Naive B cell (primary cell): ENCODE measurements at regions not wholly inside any gene's neighbourhood (a gene's known extent, or its start where the extent isn't known, plus 50 kb on each side); places are given as distances from the start of the nearest gene placed in this dataset.

ENCODE experiments used
- ATAC-seq, 2 donors: fragments of 150-1000 bp; cut with Tn5 transposase; 2 replicates each; pipeline ENCODE4 v1.10.0; 2021; ENCODE audit warnings: low read depth in 2 of 2, mild to moderate bottlenecking in 2 of 2, moderate library complexity in 2 of 2
- DNase-seq: peaks from one replicate; pipeline ENCODE4 v3.0.0; 2022
- H3K27ac Mint-ChIP-seq, 6 donors: one replicate each; pipeline ENCODE4 v1.8.0; 2020 to 2022; ENCODE audit warnings: mild to moderate bottlenecking in 6 of 6, mixed read lengths in 6 of 6, moderate library complexity in 5 of 6, inconsistent platforms in 2 of 6
- H3K27me3 Mint-ChIP-seq, 3 donors: one replicate each; pipeline ENCODE4 v1.8.0; 2021 to 2022; ENCODE audit warnings: mixed read lengths in 3 of 3, mild to moderate bottlenecking in 1 of 3
- H3K36me3 Mint-ChIP-seq, 2 donors: one replicate each; pipeline ENCODE4 v1.8.0; 2020 to 2022; ENCODE audit warnings: mixed read lengths in 2 of 2, inconsistent platforms in 1 of 2, mild to moderate bottlenecking in 1 of 2
- H3K4me1 Mint-ChIP-seq, 3 donors: one replicate each; pipeline ENCODE4 v1.8.0; 2020 to 2022; ENCODE audit warnings: mixed read lengths in 3 of 3, inconsistent platforms in 1 of 3, mild to moderate bottlenecking in 1 of 3, moderate library complexity in 1 of 3
- H3K4me3 Mint-ChIP-seq, 8 donors: one replicate each; pipeline ENCODE4 v1.8.0; 2020 to 2022; ENCODE audit warnings: mild to moderate bottlenecking in 8 of 8, mixed read lengths in 8 of 8, moderate library complexity in 8 of 8, inconsistent platforms in 2 of 8
- H3K9me3 Mint-ChIP-seq, 7 donors: one replicate each; pipeline ENCODE4 v1.8.0; 2020 to 2022; ENCODE audit warnings: mixed read lengths in 7 of 7, mild to moderate bottlenecking in 5 of 7, inconsistent platforms in 2 of 7, moderate library complexity in 1 of 7

DNA sequence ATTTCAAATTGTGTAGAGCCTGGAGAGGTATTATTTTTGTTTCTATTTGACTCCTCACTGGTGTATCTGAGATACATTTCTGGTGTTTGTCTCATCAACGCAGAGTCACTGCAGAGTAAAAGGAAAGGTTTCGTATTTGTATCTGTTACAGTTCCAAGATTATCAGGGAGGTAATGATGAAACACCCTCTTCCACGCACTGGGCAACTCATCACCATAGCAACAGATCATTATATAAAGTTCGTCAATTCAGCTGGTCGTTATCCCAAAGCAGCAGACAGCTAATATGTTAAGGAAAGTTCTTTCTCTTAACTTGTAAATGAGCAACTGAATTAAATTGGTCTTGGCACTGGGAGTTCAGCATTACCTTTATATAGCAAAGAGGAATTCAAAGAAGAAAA is 513.5 kb downstream of the MTRR start:
- ATAC-seq (no peak), DNase-seq (no peak)
- H3K27me3 Mint-ChIP-seq: no peaks in the 10 kb centered on the region
- no peaks in the 10 kb centered on the region for H3K4me1 Mint-ChIP-seq
- no peaks in the 10 kb centered on the region for H3K36me3 Mint-ChIP-seq
- peaks cover 0 to 3% (median 0%) of the 10 kb centered on the region in 7 donors for H3K9me3 Mint-ChIP-seq
- H3K4me3 Mint-ChIP-seq: no peak overlapping the region
- H3K27ac Mint-ChIP-seq: no peak overlapping the region

DNA sequence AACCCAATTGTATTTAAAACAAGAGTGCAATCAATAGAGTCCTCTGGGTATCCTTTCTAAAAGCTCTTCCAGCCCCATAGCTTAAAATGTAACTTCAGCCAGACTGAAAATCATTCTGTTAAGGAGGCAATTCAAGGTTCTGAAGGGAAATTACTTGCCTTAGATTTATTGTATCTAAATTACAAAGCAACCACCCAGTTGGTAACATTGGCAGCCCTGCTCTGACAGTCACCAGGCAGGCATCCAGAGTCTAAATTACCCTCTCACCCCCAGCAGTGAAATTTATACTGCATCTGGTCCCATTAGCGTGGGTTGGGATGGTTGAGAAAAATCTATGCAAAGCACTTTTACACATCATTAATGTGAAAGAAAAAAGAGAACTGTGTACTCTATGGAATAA is 514.7 kb downstream of the MTRR start:
- Mint-ChIP-seq H3K4me3 (no peak overlapping the region), H3K36me3 (no peaks in the 10 kb centered on the region), H3K4me1 (no peaks in the 10 kb centered on the region), H3K27me3 (no peaks in the 10 kb centered on the region), H3K9me3 (peaks cover 0 to 3% (median 0%) of the 10 kb centered on the region in 7 donors), H3K27ac (no peak overlapping the region)
- no peak for DNase-seq
- no peak for ATAC-seq

DNA sequence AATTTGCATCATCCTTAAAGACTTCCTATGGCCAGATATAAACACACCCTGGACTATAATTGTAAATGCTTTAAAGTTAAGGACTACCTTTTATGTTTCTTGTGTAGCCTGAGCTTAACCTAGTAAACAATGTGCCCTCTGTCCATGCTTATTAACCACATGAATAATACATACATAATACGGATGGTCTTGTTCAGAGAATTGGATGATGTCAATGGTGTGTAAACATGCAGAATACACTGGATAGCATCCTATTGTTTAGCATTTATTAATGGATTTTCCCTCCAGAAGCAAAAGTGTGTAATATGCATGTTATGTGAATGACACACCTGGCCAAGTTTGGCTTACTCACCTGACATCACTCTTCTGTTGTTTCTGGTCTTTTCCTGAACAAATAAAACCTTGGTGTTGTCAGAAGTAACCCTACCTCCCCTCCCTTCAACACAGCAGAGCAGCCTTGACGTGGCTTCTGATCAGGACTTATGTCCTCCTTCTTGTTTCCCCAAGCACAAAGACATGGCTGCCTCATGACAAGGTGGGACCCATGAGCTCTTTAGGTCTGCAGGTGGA is 517.9 kb downstream of the MTRR start:
- H3K27me3 Mint-ChIP-seq: peaks cover 0 to 4% (median 0%) of the 10 kb centered on the region in 3 donors
- peak overlapping the region in 1 of 6 donors; percentile 53 for H3K27ac Mint-ChIP-seq
- H3K4me3 Mint-ChIP-seq: no peak overlapping the region
- H3K9me3 Mint-ChIP-seq: peaks cover 0 to 6% (median 0%) of the 10 kb centered on the region in 7 donors
- DNase-seq (no peak), ATAC-seq (no peak)
- H3K4me1 Mint-ChIP-seq: no peaks in the 10 kb centered on the region
- no peaks in the 10 kb centered on the region for H3K36me3 Mint-ChIP-seq

DNA sequence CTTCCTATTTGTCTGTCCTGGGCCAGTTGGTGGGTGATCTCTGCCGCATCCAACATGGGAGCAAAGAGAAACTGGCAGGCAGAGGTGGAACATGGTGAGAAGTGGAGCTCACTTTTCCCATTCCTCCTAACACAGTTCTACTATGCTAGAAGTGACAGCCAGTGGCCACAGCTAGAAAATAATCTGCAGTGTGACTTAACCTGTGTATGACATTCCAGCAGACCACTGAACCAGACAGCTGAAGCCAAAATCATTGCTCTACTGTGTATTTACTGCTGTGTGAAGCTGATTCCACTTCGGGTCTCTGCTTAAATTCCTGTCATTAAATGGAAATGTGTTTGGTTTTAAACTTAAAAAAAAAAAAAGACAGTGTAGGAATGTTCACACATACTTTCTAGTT is 523.0 kb downstream of the MTRR start:
- Mint-ChIP-seq H3K4me3 (no peak overlapping the region), H3K27ac (no peak overlapping the region), H3K36me3 (no peaks in the 10 kb centered on the region), H3K9me3 (peaks cover 0 to 6% (median 0%) of the 10 kb centered on the region in 7 donors), H3K4me1 (no peaks in the 10 kb centered on the region), H3K27me3 (peaks cover 0 to 4% (median 0%) of the 10 kb centered on the region in 3 donors)
- ATAC-seq (no peak), DNase-seq (no peak)

DNA sequence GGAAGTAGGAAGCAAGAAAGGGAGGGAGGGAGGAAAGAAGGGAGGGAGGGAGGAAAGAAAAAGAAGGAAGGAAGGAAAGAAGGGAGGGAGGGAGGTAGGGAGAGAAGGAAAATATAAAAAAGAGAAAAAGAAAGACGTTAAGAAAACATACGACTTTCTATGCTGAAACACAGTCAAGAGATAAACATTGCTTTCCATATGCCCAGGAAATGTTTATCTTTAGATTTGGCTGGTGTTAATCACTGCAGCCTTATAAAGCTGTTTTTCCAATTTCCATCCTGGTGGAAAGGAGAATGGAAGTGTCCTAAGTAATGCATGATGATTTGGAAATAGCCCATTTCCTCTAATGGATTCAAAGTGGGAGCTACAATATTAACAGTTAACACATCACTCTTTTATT is 524.3 kb downstream of the MTRR start:
- Mint-ChIP-seq H3K4me1 (no peaks in the 10 kb centered on the region), H3K9me3 (peaks cover 0 to 3% (median 0%) of the 10 kb centered on the region in 7 donors), H3K36me3 (no peaks in the 10 kb centered on the region), H3K27me3 (peaks cover 0 to 4% (median 0%) of the 10 kb centered on the region in 3 donors), H3K27ac (no peak overlapping the region), H3K4me3 (no peak overlapping the region)
- no peak for DNase-seq
- no peak for ATAC-seq

DNA sequence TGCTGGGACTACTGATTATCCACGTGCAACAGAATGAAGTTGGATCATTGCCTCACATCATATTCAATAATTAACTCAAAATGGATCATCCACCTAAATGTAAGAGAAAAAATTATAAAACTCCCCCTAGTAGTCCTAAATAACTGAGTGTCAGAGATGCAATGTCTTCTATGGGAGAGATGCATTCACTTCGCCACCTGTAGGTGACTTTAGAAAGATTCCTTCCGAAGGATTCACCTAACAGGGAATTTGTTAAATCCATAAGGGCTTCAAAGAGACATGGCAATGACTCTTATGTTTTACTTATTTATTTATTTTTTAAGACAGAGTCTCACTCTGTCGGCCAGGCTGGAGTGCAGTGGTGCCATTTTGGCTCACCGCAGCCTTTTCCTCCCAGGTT is 526.0 kb downstream of the MTRR start:
- Mint-ChIP-seq H3K9me3 (peaks cover 0 to 3% (median 0%) of the 10 kb centered on the region in 7 donors), H3K36me3 (no peaks in the 10 kb centered on the region), H3K4me3 (no peak overlapping the region), H3K27ac (no peak overlapping the region), H3K27me3 (peaks cover 0 to under 1% (median 0%) of the 10 kb centered on the region in 3 donors), H3K4me1 (no peaks in the 10 kb centered on the region)
- DNase-seq (no peak), ATAC-seq (no peak)

DNA sequence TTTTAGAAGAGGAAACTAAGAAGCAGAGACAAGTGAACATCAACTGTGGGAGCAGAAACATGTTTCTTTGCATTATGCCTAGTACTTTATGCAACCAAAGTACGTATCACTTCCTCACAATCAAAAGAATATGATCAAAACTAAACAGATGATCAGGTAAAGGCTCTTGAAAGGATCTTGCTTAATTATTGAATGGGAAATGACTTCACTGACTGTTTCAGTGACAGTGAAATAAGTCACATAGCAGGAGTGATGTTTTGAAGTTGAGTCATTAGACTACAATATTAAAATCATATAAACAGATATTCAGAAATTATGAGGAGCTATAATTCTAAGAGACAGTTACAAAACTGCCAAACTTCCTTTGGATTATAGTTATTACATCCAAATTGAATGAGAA is 527.3 kb downstream of the MTRR start:
- H3K27me3 Mint-ChIP-seq: no peaks in the 10 kb centered on the region
- DNase-seq (no peak), ATAC-seq (no peak)
- H3K4me1 Mint-ChIP-seq: no peaks in the 10 kb centered on the region
- no peak overlapping the region for H3K27ac Mint-ChIP-seq
- no peaks in the 10 kb centered on the region for H3K36me3 Mint-ChIP-seq
- H3K4me3 Mint-ChIP-seq: no peak overlapping the region
- no peaks in the 10 kb centered on the region for H3K9me3 Mint-ChIP-seq

DNA sequence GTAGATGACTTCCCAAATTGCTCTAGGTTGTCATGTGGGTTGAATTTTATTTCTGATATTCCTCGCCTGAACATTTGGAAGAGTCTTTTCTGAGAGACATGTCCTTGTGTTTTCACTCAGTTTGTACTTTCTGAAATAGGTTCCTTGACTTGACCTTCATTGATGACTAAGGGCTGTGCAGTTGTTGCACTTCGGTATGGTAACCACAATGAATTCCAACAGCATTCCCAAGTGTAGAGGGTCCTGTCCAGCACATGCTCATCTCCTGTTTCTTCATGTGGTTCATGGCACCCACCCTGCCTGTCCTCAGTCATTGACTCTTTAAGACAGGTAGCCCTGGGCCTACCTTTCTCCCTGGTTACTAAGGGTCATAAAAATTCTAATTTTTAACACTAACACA is 527.8 kb downstream of the MTRR start:
- DNase-seq: no peak
- Mint-ChIP-seq H3K4me3 (no peak overlapping the region), H3K27me3 (no peaks in the 10 kb centered on the region), H3K27ac (no peak overlapping the region), H3K4me1 (no peaks in the 10 kb centered on the region), H3K36me3 (no peaks in the 10 kb centered on the region), H3K9me3 (no peaks in the 10 kb centered on the region)
- no peak for ATAC-seq

DNA sequence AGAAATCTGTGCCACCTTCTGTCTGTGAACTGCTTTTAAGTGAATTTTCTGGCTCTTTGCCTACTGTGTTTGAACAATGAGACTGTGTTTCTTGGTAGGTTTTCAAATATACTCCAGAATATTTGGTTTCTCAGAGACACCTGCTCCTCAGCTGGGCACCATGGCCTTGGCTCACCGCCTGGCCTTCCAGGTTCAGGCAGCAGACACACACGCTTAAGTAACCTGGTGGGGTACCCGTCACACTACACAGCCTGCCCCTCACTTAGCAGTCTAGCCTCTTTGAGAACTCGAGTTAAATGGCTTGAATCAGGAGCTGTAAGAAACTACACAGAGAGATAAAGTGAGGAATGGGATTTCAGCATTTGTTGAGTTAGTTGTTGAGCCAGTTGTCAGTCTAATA is 530.5 kb downstream of the MTRR start:
- no peak for ATAC-seq
- no peak overlapping the region for H3K27ac Mint-ChIP-seq
- no peak for DNase-seq
- H3K9me3 Mint-ChIP-seq: peaks cover 0 to 3% (median 0%) of the 10 kb centered on the region in 7 donors
- H3K4me1 Mint-ChIP-seq: no peaks in the 10 kb centered on the region
- no peaks in the 10 kb centered on the region for H3K27me3 Mint-ChIP-seq
- H3K4me3 Mint-ChIP-seq: no peak overlapping the region
- H3K36me3 Mint-ChIP-seq: no peaks in the 10 kb centered on the region

DNA sequence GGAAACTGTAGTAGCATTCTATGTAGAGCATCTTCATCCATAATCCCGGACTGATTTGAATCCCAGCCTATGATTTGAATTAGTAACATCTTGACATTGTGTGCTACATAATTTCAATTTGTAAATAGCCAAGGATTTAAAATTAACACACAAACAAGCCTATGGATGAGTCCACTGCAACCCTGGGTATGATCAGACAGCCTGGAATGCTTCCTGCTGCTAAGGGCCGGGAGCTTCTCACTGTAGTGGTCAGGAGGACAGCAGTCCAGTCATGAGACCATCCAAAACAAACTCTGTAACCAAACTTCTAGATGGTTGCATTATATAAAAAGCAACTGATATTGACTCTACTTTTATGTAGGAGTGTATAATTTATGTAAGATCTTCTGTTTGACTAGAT is 539.3 kb downstream of the MTRR start:
- DNase-seq (no peak), ATAC-seq (no peak)
- Mint-ChIP-seq H3K4me3 (no peak overlapping the region), H3K4me1 (no peaks in the 10 kb centered on the region), H3K27ac (no peak overlapping the region), H3K36me3 (no peaks in the 10 kb centered on the region), H3K9me3 (peaks cover 0 to 11% (median 2%) of the 10 kb centered on the region in 7 donors), H3K27me3 (no peaks in the 10 kb centered on the region)

DNA sequence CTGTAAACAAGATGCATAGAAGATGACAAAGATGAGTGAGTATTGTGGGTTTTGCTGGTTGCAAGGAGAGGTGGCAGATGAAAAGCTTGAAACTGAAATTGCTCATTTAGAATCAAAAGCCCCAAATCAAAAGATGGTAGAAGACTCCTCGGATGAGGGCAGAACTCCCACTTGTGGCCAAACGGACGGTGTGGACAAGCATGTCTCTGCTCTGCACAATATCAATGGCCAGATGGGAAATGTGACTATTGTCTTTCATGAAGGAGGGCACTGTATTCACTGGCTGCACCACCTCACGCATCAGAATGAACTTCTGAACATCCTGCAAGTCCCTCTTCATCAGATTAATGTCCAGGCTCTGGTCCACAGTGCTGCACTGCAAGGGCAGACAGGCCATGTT is 541.7 kb downstream of the MTRR start:
- no peaks in the 10 kb centered on the region for H3K36me3 Mint-ChIP-seq
- H3K27me3 Mint-ChIP-seq: no peaks in the 10 kb centered on the region
- H3K27ac Mint-ChIP-seq: no peak overlapping the region
- no peak overlapping the region for H3K4me3 Mint-ChIP-seq
- no peaks in the 10 kb centered on the region for H3K4me1 Mint-ChIP-seq
- DNase-seq (no peak), ATAC-seq (no peak)
- peaks cover 0 to 4% (median 0%) of the 10 kb centered on the region in 7 donors for H3K9me3 Mint-ChIP-seq

DNA sequence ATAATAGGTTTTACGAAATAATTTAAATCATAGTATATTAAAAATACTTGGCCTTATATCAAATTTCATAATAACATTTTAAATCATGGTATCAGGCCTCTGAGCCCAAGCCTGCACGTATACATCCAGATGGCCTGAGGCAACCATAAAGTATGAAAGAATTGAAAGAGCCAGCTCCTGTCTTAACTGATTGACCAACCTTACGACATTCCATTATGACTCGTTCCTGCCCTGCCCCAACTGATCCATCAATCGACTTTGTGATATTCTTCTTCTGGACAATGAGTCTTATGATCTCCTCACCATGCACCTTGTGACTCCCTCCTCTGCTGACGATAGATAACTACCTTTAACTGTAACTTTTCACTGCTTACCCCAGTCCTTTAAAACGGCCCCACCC is 545.0 kb downstream of the MTRR start:
- no peaks in the 10 kb centered on the region for H3K36me3 Mint-ChIP-seq
- no peak for DNase-seq
- H3K9me3 Mint-ChIP-seq: peaks cover 0 to 1% (median 0%) of the 10 kb centered on the region in 7 donors
- H3K4me3 Mint-ChIP-seq: no peak overlapping the region
- H3K27ac Mint-ChIP-seq: no peak overlapping the region
- no peaks in the 10 kb centered on the region for H3K4me1 Mint-ChIP-seq
- H3K27me3 Mint-ChIP-seq: peaks cover 0 to 4% (median 4%) of the 10 kb centered on the region in 3 donors
- ATAC-seq: no peak

DNA sequence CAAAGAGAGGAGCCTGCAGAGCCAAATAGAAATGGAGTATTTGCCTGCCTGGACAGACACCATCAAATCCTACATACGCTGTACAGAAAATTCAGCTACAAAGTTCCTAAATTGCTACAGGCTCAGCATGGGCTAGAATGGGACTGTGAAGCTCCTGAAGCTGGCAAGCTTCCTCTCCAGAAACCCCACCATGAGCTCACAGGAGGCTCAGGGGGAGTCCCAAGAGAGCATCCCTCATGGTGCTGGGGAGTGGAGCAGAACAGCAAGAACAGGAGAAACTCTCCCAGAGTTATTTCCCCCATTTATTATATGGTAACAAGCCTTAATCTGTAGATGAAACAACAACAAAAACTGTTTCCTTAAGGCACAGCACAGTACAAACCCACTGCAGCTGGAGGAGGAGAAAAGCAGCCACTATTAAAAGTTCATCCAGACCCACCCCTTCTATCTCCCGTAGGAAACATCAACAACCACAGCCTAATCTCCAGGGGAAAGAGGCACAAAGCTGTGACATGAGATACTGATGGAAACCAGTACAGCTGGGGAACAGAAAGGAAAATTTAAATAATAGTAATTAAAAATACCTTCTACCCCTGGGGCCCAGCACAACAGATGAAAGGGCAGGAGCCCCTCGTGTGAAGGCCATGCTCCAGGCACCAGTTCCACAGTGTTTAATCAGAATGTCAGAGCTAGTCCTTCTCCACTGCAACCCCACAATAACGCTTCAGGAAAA is 548.5 kb downstream of the MTRR start:
- H3K4me1 Mint-ChIP-seq: no peaks in the 10 kb centered on the region
- no peak for ATAC-seq
- H3K9me3 Mint-ChIP-seq: peaks cover 0 to 1% (median 0%) of the 10 kb centered on the region in 7 donors

DNA sequence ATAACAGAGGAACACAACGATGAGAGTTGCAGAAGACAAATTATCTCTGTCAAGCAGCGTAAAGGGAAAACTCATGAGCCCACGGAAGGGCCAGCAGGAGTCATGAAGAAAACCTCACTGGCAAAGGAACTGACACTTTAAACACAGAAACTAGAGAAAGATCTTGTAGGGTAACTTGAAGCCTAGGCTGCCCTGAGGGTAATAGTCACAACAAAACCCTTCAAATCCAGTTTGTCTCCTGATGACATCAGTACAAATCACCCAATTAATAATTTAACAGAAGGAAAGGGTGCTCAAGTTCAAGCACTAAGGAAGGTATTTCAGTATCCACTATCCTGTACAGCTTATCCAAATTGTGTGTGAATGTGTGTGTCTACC is 549.1 kb downstream of the MTRR start:
- DNase-seq (no peak), ATAC-seq (no peak)
- no peak overlapping the region for H3K4me3 Mint-ChIP-seq
- no peak overlapping the region for H3K27ac Mint-ChIP-seq
- peaks cover 0 to 4% (median 4%) of the 10 kb centered on the region in 3 donors for H3K27me3 Mint-ChIP-seq
- H3K9me3 Mint-ChIP-seq: peaks cover 0 to 1% (median 0%) of the 10 kb centered on the region in 7 donors
- H3K36me3 Mint-ChIP-seq: no peaks in the 10 kb centered on the region
- no peaks in the 10 kb centered on the region for H3K4me1 Mint-ChIP-seq

More for the DNA sequence above, 548.5 kb downstream of the MTRR start:
- no peaks in the 10 kb centered on the region for H3K36me3 Mint-ChIP-seq
- peak overlapping the region in 1 of 6 donors; percentile 77 for H3K27ac Mint-ChIP-seq
- peaks cover 0 to 4% (median 4%) of the 10 kb centered on the region in 3 donors for H3K27me3 Mint-ChIP-seq
- DNase-seq: no peak
- H3K4me3 Mint-ChIP-seq: no peak overlapping the region
